ENCODE measurements at regions not wholly inside any gene's neighbourhood (a gene's known extent, or its start where the extent isn't known, plus 50 kb on each side); places are given as distances from the start of the nearest gene placed in this dataset.

- H3K27me3 ChIP-seq (replicated peaks; ENCODE audit: insufficient read depth) = no peaks in the 10 kb centered on the region
- no peaks in the 10 kb centered on the region for H3K36me3 ChIP-seq
- ATAC-seq (ENCODE audit: insufficient number of reproducible peaks, low FRiP score, low read depth) (no peak), DNase-seq (ENCODE audit: low spot score) (no peak)
- no peak for TF ChIP-seq CTCF (IDR thresholded peaks at IDR 0.05)
- H3K27ac ChIP-seq = no peak overlapping the region
- H3K9me3 ChIP-seq = no peaks in the 10 kb centered on the region
- peaks cover 0 to 4% of the 10 kb centered on the region in 2 donors for H3K4me1 ChIP-seq (ENCODE audit: control insufficient read depth in 1 of 2, low read depth in 2 of 2)
- H3K4me3 ChIP-seq = no peak overlapping the region
Measured at GRCh38 chr4:148735432-148736155, 293.4 kb upstream of the NR3C2 start.

DNA sequence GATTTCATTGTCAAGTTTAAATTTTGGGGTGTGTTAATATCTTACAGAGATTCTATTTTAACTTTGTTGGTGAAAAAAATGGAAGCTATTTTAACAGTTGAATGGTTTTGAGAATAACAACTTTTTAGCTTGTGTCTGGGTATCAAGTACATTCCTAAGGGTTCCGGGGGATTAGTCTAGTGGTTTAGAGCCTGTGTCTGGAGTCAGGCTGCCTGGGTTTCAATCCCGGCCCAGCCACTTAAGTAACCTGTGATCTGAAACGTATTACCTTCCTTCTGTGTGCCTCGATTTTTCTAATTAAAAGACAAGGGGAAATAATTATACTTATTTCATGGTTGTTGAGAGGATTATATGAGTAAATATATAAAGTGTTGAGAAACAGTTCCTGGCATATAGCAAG is 288.6 kb upstream of the NR3C2 start:
- no peaks in the 10 kb centered on the region for H3K27me3 ChIP-seq (replicated peaks; ENCODE audit: insufficient read depth)
- TF ChIP-seq CTCF (IDR thresholded peaks at IDR 0.05) = no peak
- H3K9me3 ChIP-seq = no peaks in the 10 kb centered on the region

GRCh38 chr4:148730082-148730640 is 287.9 kb upstream of the NR3C2 start:
- no peak for ATAC-seq (ENCODE audit: insufficient number of reproducible peaks, low FRiP score, low read depth)

More for the DNA sequence above, 288.6 kb upstream of the NR3C2 start:
- ATAC-seq (ENCODE audit: insufficient number of reproducible peaks, low FRiP score, low read depth) (no peak), DNase-seq (ENCODE audit: low spot score) (no peak)
- Histone ChIP-seq H3K27ac (no peak overlapping the region), H3K4me1 (ENCODE audit: control insufficient read depth in 1 of 2, low read depth in 2 of 2) (no peaks in the 10 kb centered on the region), H3K4me3 (no peak overlapping the region), H3K36me3 (no peaks in the 10 kb centered on the region)

DNA sequence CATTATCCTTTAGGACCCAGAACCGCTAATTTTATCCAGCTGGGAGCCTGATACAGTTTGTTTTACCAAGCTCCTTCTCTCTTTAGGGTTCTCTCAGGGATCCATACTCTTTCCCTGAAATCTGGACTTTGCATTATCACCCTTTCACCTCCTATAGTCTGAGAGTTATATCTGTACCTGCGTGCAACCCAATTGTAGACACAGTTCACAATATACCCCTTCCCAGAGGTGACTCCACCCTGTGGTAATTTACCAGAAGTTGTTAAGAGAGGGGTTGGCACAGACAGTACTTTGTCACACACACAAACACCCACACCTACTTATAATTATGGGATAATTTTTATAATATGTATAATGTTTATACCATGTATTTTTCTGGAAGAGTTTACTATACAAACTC is 275.8 kb upstream of the NR3C2 start:
- no peak for DNase-seq (ENCODE audit: low spot score)
- Histone ChIP-seq H3K4me1 (ENCODE audit: control insufficient read depth in 1 of 2, low read depth in 2 of 2) (no peaks in the 10 kb centered on the region), H3K9me3 (peaks cover 7% of the 10 kb centered on the region), H3K36me3 (no peaks in the 10 kb centered on the region), H3K27ac (no peak overlapping the region), H3K27me3 (replicated peaks; ENCODE audit: insufficient read depth) (no peaks in the 10 kb centered on the region), H3K4me3 (no peak overlapping the region)
- no peak for TF ChIP-seq CTCF (IDR thresholded peaks at IDR 0.05)
- no peak for ATAC-seq (ENCODE audit: insufficient number of reproducible peaks, low FRiP score, low read depth)

More at GRCh38 chr4:148730082-148730640, 287.9 kb upstream of the NR3C2 start:
- H3K36me3 ChIP-seq = no peaks in the 10 kb centered on the region
- H3K27me3 ChIP-seq (replicated peaks; ENCODE audit: insufficient read depth) = no peaks in the 10 kb centered on the region
- H3K4me1 ChIP-seq (ENCODE audit: control insufficient read depth in 1 of 2, low read depth in 2 of 2) = no peaks in the 10 kb centered on the region
- no peak overlapping the region for H3K27ac ChIP-seq
- no peaks in the 10 kb centered on the region for H3K9me3 ChIP-seq
- H3K4me3 ChIP-seq = no peak overlapping the region
- DNase-seq (ENCODE audit: low spot score) = no peak
- no peak for TF ChIP-seq CTCF (IDR thresholded peaks at IDR 0.05)

DNA sequence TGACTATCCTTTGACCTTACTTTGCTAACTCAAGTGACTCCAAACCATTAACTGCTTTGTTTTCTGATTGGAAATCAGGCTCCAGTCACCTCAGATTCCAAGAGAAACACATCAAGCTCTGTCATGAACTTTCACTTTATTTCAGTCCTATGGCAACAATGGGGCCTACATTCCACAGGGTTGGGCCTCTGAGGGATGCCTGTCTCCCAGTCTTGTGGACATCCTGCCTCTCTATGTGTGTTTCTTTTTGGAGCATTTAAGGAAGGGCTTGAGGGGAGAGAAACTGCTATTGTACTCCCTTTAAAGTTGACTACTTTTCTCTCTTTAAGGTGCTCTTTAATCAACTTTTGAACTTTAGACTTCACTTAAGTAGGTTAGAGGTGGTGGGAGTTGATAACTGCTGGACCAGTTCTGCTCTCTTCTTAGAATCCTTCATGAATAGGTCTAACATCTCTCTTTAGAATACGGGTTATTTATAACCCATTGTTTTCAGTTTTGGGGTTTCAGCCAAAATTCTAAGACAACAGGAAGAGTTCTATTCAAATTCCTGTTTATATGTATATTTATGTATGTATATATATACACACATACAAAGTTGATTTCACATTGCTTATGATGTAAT is 274.3 kb upstream of the NR3C2 start:
- no peaks in the 10 kb centered on the region for H3K36me3 ChIP-seq
- no peak for DNase-seq (ENCODE audit: low spot score)
- H3K27me3 ChIP-seq (replicated peaks; ENCODE audit: insufficient read depth) = no peaks in the 10 kb centered on the region
- no peaks in the 10 kb centered on the region for H3K4me1 ChIP-seq (ENCODE audit: control insufficient read depth in 1 of 2, low read depth in 2 of 2)
- H3K4me3 ChIP-seq = no peak overlapping the region
- H3K9me3 ChIP-seq = no peaks in the 10 kb centered on the region
- no peak overlapping the region for H3K27ac ChIP-seq
- ATAC-seq (ENCODE audit: insufficient number of reproducible peaks, low FRiP score, low read depth) = no peak
- no peak for TF ChIP-seq CTCF (IDR thresholded peaks at IDR 0.05)

Measured in thoracic aorta (tissue), 2 donors.